ENCODE measurements at regions not wholly inside any gene's neighbourhood (a gene's known extent, or its start where the extent isn't known, plus 50 kb on each side); places are given as distances from the start of the nearest gene placed in this dataset.

DNA sequence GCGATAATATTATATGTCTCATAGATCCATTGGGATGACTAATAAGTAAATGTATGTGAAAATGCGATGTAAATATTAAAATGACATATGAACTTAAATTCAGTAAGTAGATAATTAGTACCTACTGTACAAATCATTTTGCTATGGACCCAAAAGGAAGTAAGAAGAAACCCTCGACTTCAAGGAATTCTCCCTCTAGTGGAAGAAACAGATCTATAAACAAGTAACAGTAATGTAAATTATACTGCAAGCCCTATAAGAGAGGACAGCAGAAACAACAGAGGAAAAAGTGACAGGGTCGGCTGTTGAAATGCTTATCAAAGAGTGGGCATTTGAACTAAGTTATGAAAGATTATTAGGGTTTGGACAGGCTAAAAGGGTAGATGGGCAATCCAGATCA lies 320.3 kb downstream of the DMAC1 start:
- Histone ChIP-seq H3K36me3 (ENCODE audit: control insufficient read depth in 2 of 2, insufficient read depth in 1 of 2, low read length in 2 of 2) (no peaks in the 10 kb centered on the region), H3K4me3 (ENCODE audit: low read depth, low read length) (no peak overlapping the region), H3K27ac (ENCODE audit: extremely low read depth, low read depth, low read length) (no peak overlapping the region), H3K9me3 (ENCODE audit: control insufficient read depth, insufficient read depth, low read depth, low read length) (no peaks in the 10 kb centered on the region), H3K4me1 (ENCODE audit: control insufficient read depth, insufficient read depth, low read length) (no peaks in the 10 kb centered on the region)
- ChIA-PET POLR2A (no interaction called here), CTCF (no interaction called here)
- TF ChIP-seq ZNF274 (IDR thresholded peaks at IDR 0.05; ENCODE audit: low read length) = no peak
- TF ChIP-seq ZNF274 (tag by site-specific recombination; IDR thresholded peaks at IDR 0.05; ENCODE audit: borderline replicate concordance) = no peak
- no peak for TF ChIP-seq MEIS1 (CRISPR knock-in tag; IDR thresholded peaks at IDR 0.05; ENCODE audit: borderline replicate concordance)
- TF ChIP-seq ZNF529 (tag by site-specific recombination; IDR thresholded peaks at IDR 0.05; ENCODE audit: insufficient replicate concordance) = no peak

- POLR2A ChIA-PET = no interaction called here
- H3K36me3 ChIP-seq (ENCODE audit: control insufficient read depth in 2 of 2, insufficient read depth in 1 of 2, low read length in 2 of 2) = no peaks in the 10 kb centered on the region
- no peak overlapping the region for H3K27ac ChIP-seq (ENCODE audit: extremely low read depth, low read depth, low read length)
- H3K4me1 ChIP-seq (ENCODE audit: control insufficient read depth, insufficient read depth, low read length) = no peaks in the 10 kb centered on the region
- CTCF ChIA-PET = no interaction called here
- H3K9me3 ChIP-seq (ENCODE audit: control insufficient read depth, insufficient read depth, low read depth, low read length) = no peaks in the 10 kb centered on the region
- H3K4me3 ChIP-seq (ENCODE audit: low read depth, low read length) = no peak overlapping the region
- TF ChIP-seq, protein P1, sequence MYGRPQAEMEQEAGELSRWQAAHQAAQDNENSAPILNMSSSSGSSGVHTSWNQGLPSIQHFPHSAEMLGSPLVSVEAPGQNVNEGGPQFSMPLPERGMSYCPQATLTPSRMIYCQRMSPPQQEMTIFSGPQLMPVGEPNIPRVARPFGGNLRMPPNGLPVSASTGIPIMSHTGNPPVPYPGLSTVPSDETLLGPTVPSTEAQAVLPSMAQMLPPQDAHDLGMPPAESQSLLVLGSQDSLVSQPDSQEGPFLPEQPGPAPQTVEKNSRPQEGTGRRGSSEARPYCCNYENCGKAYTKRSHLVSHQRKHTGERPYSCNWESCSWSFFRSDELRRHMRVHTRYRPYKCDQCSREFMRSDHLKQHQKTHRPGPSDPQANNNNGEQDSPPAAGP (tag by site-specific recombination; IDR thresholded peaks at IDR 0.05) = no peak
- TF ChIP-seq REPIN1 (tag by site-specific recombination; IDR thresholded peaks at IDR 0.05; ENCODE audit: low read depth) = no peak
- TF ChIP-seq MEIS1 (CRISPR knock-in tag; IDR thresholded peaks at IDR 0.05; ENCODE audit: borderline replicate concordance) = no peak
- no peak for TF ChIP-seq ZFP3 (tag by site-specific recombination; IDR thresholded peaks at IDR 0.05; ENCODE audit: low read depth)
- TF ChIP-seq PRDM2 (tag by site-specific recombination; IDR thresholded peaks at IDR 0.05; ENCODE audit: borderline replicate concordance) = no peak
- TF ChIP-seq ZNF248 (tag by site-specific recombination; IDR thresholded peaks at IDR 0.05) = no peak
- TF ChIP-seq SP2 (tag by site-specific recombination; IDR thresholded peaks at IDR 0.05) = no peak
- TF ChIP-seq ZNF302 (tag by site-specific recombination; IDR thresholded peaks at IDR 0.05; ENCODE audit: low read depth) = no peak
- TF ChIP-seq MYNN (tag by site-specific recombination; IDR thresholded peaks at IDR 0.05; ENCODE audit: borderline replicate concordance) = no peak
- TF ChIP-seq AEBP2 (tag by site-specific recombination; IDR thresholded peaks at IDR 0.05; ENCODE audit: borderline replicate concordance) = no peak
- no peak for TF ChIP-seq ZNF837 (tag by site-specific recombination; IDR thresholded peaks at IDR 0.05)
- no peak for TF ChIP-seq HOXD13 (CRISPR knock-in tag; IDR thresholded peaks at IDR 0.05; ENCODE audit: borderline replicate concordance)
- TF ChIP-seq ZNF16 (tag by site-specific recombination; IDR thresholded peaks at IDR 0.05; ENCODE audit: low read depth) = no peak
- no peak for TF ChIP-seq ZNF513 (tag by site-specific recombination; IDR thresholded peaks at IDR 0.05)
- no peak for TF ChIP-seq ZNF362 (tag by site-specific recombination; IDR thresholded peaks at IDR 0.05)
- TF ChIP-seq, protein P2, sequence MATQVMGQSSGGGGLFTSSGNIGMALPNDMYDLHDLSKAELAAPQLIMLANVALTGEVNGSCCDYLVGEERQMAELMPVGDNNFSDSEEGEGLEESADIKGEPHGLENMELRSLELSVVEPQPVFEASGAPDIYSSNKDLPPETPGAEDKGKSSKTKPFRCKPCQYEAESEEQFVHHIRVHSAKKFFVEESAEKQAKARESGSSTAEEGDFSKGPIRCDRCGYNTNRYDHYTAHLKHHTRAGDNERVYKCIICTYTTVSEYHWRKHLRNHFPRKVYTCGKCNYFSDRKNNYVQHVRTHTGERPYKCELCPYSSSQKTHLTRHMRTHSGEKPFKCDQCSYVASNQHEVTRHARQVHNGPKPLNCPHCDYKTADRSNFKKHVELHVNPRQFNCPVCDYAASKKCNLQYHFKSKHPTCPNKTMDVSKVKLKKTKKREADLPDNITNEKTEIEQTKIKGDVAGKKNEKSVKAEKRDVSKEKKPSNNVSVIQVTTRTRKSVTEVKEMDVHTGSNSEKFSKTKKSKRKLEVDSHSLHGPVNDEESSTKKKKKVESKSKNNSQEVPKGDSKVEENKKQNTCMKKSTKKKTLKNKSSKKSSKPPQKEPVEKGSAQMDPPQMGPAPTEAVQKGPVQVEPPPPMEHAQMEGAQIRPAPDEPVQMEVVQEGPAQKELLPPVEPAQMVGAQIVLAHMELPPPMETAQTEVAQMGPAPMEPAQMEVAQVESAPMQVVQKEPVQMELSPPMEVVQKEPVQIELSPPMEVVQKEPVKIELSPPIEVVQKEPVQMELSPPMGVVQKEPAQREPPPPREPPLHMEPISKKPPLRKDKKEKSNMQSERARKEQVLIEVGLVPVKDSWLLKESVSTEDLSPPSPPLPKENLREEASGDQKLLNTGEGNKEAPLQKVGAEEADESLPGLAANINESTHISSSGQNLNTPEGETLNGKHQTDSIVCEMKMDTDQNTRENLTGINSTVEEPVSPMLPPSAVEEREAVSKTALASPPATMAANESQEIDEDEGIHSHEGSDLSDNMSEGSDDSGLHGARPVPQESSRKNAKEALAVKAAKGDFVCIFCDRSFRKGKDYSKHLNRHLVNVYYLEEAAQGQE (tag by site-specific recombination; IDR thresholded peaks at IDR 0.05) = no peak
- no peak for TF ChIP-seq ZNF776 (tag by site-specific recombination; IDR thresholded peaks at IDR 0.05; ENCODE audit: borderline replicate concordance)
Observed at GRCh38 chr9:7478646-7479045, 320.9 kb downstream of the DMAC1 start.

All from HEK293 (cell line).